Heart left ventricle (tissue), 13 donors: ENCODE measurements at regions not wholly inside any gene's neighbourhood (a gene's known extent, or its start where the extent isn't known, plus 50 kb on each side); places are given as distances from the start of the nearest gene placed in this dataset.

Source experiments
- CTCF ChIP-seq, 12 donors: fragments of 200-600 bp; sonication (generic) in 4 of 12; IDR thresholded peaks; one replicate each; pipeline versions ENCODE4 v1.5.0 to v1.8.0; 2018 to 2022; ENCODE audit warnings: antibody characterized with exemption in 12 of 12, mild to moderate bottlenecking in 5 of 12
- POLR2A ChIP-seq, 2 donors: fragments of 450-650 bp; IDR thresholded peaks; one replicate each; pipeline ENCODE4 v1.6.1; 2017; ENCODE audit warnings: antibody characterized with exemption in 2 of 2, mild to moderate bottlenecking in 2 of 2, moderate library complexity in 2 of 2
- donor health status: ischemic (EF 13 %, LVEDD 7.1; RV severe dilation, severe dysfunction).
- donor health status: DM: no; HTN: yes; CAD: no.
- donor health status: DM: no; HTN: no; CAD: no.
- donor health status: ischemic (EF 25% LVEDD 6.9; RV normal size, moderate dysfunction).
- donor health status: ischemic (EF 25% LVEDD 5.7; RV mildly dilated, moderate dysfunction).
- donor health status: ischemic (EF 35%, LVEDD 5.7; RV mildly dilated, moderate dysfunction).
- donor health status: nonischemic (EF 11% LVEDD 7.7; RV severe dilation, severe dysfunction).
- donor health status: DM: yes; HTN: yes; CAD: no.
- donor health status: PGD.
- donor health status: ischemic (EF 29% LVEDD 5.4; RV normal size, mild dysfunction).
- donor health status: nonischemic (EF 23%, LVEDD 6.1; RV moderate dilation, normal function).

- TF ChIP-seq CTCF (IDR thresholded peaks at IDR 0.05) (no peak), POLR2A (IDR thresholded peaks at IDR 0.05) (no peak)
Measured at GRCh38 chr13:39970177-39970846, 314.9 kb downstream of the COG6 start.
